GM12864 (cell line): ENCODE measurements at regions not wholly inside any gene's neighbourhood (a gene's known extent, or its start where the extent isn't known, plus 50 kb on each side); places are given as distances from the start of the nearest gene placed in this dataset.

ENCODE experiments used
- DNase-seq: peaks from one replicate; pipeline ENCODE4 v3.0.0-alpha.2; 2011; ENCODE audit warnings: low read depth
- H3K4me3 ChIP-seq: 2 replicates; pipeline ENCODE4 v1.5.1; 2011; ENCODE audit warnings: mild to moderate bottlenecking, low read depth, low read length, control low read depth
- CTCF ChIP-seq: IDR thresholded peaks from 2 replicates; pipeline ENCODE4 v1.5.1; 2011; ENCODE audit warnings: low read depth, mild to moderate bottlenecking, moderate library complexity, low read length, control low read depth, inconsistent platforms; ENCODE audit errors: missing control alignments

- H3K4me3 ChIP-seq: no peak overlapping the region
- no peak for DNase-seq
- no peak for TF ChIP-seq CTCF
Measured at GRCh38 chrX:18016941-18017340, 155.8 kb upstream of the RAI2 start.

- H3K4me3 ChIP-seq: no peak overlapping the region
- no peak for TF ChIP-seq CTCF
- DNase-seq: no peak
Measured at GRCh38 chrX:18010253-18010652, 149.2 kb upstream of the RAI2 start.

- H3K4me3 ChIP-seq: no peak overlapping the region
- DNase-seq: no peak
- TF ChIP-seq CTCF: no peak
Measured at GRCh38 chrX:18003876-18004275, 142.8 kb upstream of the RAI2 start.

GRCh38 chrX:18002791-18003190 lies 141.7 kb upstream of the RAI2 start:
- DNase-seq: no peak
- no peak for TF ChIP-seq CTCF
- H3K4me3 ChIP-seq: no peak overlapping the region

- DNase-seq: no peak
- no peak for TF ChIP-seq CTCF
- no peak overlapping the region for H3K4me3 ChIP-seq
Measured at GRCh38 chrX:17994429-17994828, 133.3 kb upstream of the RAI2 start.

GRCh38 chrX:17993062-17993461 lies 132.0 kb upstream of the RAI2 start:
- no peak overlapping the region for H3K4me3 ChIP-seq
- TF ChIP-seq CTCF: no peak
- no peak for DNase-seq

GRCh38 chrX:17990532-17990931 lies 129.4 kb upstream of the RAI2 start:
- TF ChIP-seq CTCF: no peak
- H3K4me3 ChIP-seq: no peak overlapping the region
- DNase-seq: no peak
